ENCODE measurements at regions not wholly inside any gene's neighbourhood (a gene's known extent, or its start where the extent isn't known, plus 50 kb on each side); places are given as distances from the start of the nearest gene placed in this dataset.

DNA sequence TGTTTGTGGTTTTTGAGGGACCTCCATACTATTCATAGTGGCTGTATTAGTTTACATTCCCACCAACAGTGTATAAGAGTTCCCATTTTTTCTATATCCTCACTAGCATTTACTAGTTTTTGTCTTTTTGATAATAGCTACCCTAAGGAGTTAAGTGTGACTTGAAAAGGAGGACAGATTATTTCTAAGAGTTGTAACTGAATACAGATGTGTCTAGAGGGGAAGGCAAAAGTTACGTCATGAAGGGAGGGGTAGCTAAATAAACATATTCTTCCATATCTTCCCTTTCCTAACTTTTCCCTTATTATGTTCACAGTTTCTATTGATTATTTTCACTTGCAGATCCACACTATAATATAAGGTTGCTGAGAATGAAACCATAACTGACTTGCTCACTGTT is 1315.7 kb upstream of the ZEB2 start (continued):
- TF ChIP-seq, protein P1, sequence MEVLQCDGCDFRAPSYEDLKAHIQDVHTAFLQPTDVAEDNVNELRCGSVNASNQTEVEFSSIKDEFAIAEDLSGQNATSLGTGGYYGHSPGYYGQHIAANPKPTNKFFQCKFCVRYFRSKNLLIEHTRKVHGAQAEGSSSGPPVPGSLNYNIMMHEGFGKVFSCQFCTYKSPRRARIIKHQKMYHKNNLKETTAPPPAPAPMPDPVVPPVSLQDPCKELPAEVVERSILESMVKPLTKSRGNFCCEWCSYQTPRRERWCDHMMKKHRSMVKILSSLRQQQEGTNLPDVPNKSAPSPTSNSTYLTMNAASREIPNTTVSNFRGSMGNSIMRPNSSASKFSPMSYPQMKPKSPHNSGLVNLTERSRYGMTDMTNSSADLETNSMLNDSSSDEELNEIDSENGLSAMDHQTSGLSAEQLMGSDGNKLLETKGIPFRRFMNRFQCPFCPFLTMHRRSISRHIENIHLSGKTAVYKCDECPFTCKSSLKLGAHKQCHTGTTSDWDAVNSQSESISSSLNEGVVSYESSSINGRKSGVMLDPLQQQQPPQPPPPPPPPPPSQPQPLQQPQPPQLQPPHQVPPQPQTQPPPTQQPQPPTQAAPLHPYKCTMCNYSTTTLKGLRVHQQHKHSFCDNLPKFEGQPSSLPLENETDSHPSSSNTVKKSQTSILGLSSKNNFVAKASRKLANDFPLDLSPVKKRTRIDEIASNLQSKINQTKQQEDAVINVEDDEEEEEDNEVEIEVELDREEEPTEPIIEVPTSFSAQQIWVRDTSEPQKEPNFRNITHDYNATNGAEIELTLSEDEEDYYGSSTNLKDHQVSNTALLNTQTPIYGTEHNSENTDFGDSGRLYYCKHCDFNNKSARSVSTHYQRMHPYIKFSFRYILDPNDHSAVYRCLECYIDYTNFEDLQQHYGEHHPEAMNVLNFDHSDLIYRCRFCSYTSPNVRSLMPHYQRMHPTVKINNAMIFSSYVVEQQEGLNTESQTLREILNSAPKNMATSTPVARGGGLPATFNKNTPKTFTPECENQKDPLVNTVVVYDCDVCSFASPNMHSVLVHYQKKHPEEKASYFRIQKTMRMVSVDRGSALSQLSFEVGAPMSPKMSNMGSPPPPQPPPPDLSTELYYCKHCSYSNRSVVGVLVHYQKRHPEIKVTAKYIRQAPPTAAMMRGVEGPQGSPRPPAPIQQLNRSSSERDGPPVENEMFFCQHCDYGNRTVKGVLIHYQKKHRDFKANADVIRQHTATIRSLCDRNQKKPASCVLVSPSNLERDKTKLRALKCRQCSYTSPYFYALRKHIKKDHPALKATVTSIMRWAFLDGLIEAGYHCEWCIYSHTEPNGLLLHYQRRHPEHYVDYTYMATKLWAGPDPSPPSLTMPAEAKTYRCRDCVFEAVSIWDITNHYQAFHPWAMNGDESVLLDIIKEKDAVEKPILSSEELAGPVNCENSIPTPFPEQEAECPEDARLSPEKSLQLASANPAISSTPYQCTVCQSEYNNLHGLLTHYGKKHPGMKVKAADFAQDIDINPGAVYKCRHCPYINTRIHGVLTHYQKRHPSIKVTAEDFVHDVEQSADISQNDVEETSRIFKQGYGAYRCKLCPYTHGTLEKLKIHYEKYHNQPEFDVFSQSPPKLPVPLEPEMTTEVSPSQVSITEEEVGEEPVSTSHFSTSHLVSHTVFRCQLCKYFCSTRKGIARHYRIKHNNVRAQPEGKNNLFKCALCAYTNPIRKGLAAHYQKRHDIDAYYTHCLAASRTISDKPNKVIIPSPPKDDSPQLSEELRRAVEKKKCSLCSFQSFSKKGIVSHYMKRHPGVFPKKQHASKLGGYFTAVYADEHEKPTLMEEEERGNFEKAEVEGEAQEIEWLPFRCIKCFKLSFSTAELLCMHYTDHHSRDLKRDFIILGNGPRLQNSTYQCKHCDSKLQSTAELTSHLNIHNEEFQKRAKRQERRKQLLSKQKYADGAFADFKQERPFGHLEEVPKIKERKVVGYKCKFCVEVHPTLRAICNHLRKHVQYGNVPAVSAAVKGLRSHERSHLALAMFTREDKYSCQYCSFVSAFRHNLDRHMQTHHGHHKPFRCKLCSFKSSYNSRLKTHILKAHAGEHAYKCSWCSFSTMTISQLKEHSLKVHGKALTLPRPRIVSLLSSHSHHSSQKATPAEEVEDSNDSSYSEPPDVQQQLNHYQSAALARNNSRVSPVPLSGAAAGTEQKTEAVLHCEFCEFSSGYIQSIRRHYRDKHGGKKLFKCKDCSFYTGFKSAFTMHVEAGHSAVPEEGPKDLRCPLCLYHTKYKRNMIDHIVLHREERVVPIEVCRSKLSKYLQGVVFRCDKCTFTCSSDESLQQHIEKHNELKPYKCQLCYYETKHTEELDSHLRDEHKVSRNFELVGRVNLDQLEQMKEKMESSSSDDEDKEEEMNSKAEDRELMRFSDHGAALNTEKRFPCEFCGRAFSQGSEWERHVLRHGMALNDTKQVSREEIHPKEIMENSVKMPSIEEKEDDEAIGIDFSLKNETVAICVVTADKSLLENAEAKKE (CRISPR knock-in tag; IDR thresholded peaks at IDR 0.05), result no peak

DNA sequence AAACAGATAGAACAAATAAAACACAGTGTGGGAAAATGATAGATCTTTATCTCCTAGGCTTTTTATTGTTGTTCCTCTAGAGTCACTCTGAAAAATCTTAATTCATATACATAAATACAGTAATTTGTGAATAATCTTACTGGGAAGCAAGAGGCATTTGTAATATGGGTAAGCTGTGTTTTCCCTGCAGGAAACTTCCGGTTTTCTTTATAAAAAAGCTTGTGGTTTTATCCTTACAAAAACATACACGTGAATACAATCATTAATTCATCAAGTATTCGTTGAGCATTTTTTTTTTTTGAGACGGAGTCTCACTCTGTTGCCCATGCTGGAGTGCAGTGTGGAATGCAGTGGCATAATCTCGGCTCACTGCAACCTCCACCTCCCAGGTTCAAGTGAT is 1312.8 kb upstream of the ZEB2 start:
- Histone ChIP-seq H3K36me3 (ENCODE audit: insufficient read depth) (no peaks in the 10 kb centered on the region), H3K4me1 (ENCODE audit: insufficient read depth) (no peaks in the 10 kb centered on the region), H3K27ac (ENCODE audit: low read depth) (no peak overlapping the region), H3K79me2 (replicated peaks; ENCODE audit: insufficient read depth) (no peaks in the 10 kb centered on the region), H3K4me2 (no peak overlapping the region), H3K9me2 (ENCODE audit: insufficient read depth) (0 out of 2 replicates have a peak, but pooled peaks cover 4% of the 10 kb centered on the region), H4K20me1 (replicated peaks; ENCODE audit: insufficient read depth) (no peaks in the 10 kb centered on the region), H3K27me3 (ENCODE audit: insufficient read depth) (no peaks in the 10 kb centered on the region), H3F3A (replicated peaks; ENCODE audit: low read depth) (no peaks in the 10 kb centered on the region), H2AFZ (no peak overlapping the region), H3K4me3 (no peak overlapping the region)
- Mint-ChIP-seq H3K27me3 (ENCODE audit: insufficient read depth, low read depth, poor library complexity) (no peaks in the 10 kb centered on the region), H3K4me1 (no peaks in the 10 kb centered on the region), H3K4me3 (no peak overlapping the region), H3K27ac (no peak overlapping the region), H3K36me3 (ENCODE audit: low read depth) (no peaks in the 10 kb centered on the region), H3K9me3 (no peaks in the 10 kb centered on the region; the same call in 2 of the 3 replicates)
- ATAC-seq (no peak), DNase-seq (ENCODE audit: low spot score) (no peak)
- TF ChIP-seq ZNF331 (CRISPR knock-in tag; IDR thresholded peaks at IDR 0.05; ENCODE audit: low read depth), result no peak
- no peak for TF ChIP-seq EZH2 (IDR thresholded peaks at IDR 0.05; ENCODE audit: low read depth, unreplicated experiment)

DNA sequence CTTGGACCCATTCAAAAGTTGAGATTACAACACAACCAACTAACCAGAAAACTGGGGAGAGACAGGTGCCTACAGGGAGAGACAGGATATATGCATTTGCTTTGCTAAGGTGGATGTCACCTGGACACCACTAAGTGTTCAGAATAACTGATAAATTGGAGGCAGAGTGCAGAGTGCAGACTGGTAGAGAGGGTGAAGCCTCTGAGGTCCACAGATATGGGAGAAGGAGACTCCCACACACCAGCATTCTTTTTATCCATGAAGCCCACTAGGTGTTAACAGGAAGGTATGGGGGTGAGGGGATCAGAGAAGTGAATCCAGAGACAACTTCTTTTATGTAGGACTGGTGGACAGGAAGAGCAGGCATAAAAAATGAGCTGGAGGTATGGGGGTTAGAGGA is 1310.0 kb upstream of the ZEB2 start:
- no peak overlapping the region for H3K4me2 ChIP-seq
- ATAC-seq (no peak), DNase-seq (ENCODE audit: low spot score) (no peak)
- Mint-ChIP-seq H3K36me3 (ENCODE audit: low read depth) (no peaks in the 10 kb centered on the region), H3K27ac (no peak overlapping the region), H3K4me3 (no peak overlapping the region), H3K9me3 (no peaks in the 10 kb centered on the region; the same call in 2 of the 3 replicates), H3K4me1 (no peaks in the 10 kb centered on the region), H3K27me3 (ENCODE audit: insufficient read depth, low read depth, poor library complexity) (no peaks in the 10 kb centered on the region)
- H3K27ac ChIP-seq (ENCODE audit: low read depth), result no peak overlapping the region
- no peaks in the 10 kb centered on the region for H3K79me2 ChIP-seq (replicated peaks; ENCODE audit: insufficient read depth)
- no peaks in the 10 kb centered on the region for H3K36me3 ChIP-seq (ENCODE audit: insufficient read depth)
- no peaks in the 10 kb centered on the region for H3K4me1 ChIP-seq (ENCODE audit: insufficient read depth)
- H3K27me3 ChIP-seq (ENCODE audit: insufficient read depth), result no peaks in the 10 kb centered on the region
- no peak overlapping the region for H2AFZ ChIP-seq
- H4K20me1 ChIP-seq (replicated peaks; ENCODE audit: insufficient read depth), result no peaks in the 10 kb centered on the region
- H3F3A ChIP-seq (replicated peaks; ENCODE audit: low read depth), result no peaks in the 10 kb centered on the region
- no peak overlapping the region for H3K4me3 ChIP-seq
- peaks cover 15% of the 10 kb centered on the region; the same call in 1 of the 2 replicates for H3K9me2 ChIP-seq (ENCODE audit: insufficient read depth)
- TF ChIP-seq, protein P1 (CRISPR knock-in tag; IDR thresholded peaks at IDR 0.05), result no peak
- TF ChIP-seq POLR2AphosphoS5 (IDR thresholded peaks at IDR 0.05; ENCODE audit: low read depth) (no peak), CREB1 (CRISPR knock-in tag; IDR thresholded peaks at IDR 0.05; ENCODE audit: low read depth) (no peak)

Measured in GM23338 (cell line).